HepG2 (cell line): ENCODE measurements at regions not wholly inside any gene's neighbourhood (a gene's known extent, or its start where the extent isn't known, plus 50 kb on each side); places are given as distances from the start of the nearest gene placed in this dataset.

Source experiments
- CREBL2 ChIP-seq: sonication (generic); formaldehyde crosslinking; IDR thresholded peaks from 2 replicates; pipeline ENCODE4 v1.8.1; 2023; ENCODE audit warnings: missing genetic modification reagents, mild to moderate bottlenecking, borderline replicate concordance
- DMAP1 ChIP-seq: IDR thresholded peaks from 2 replicates; pipeline ENCODE4 v1.6.1; 2016
- IRF1 ChIP-seq: sonication (generic); formaldehyde crosslinking; IDR thresholded peaks from 2 replicates; pipeline ENCODE4 v1.4.0; 2020; ENCODE audit warnings: low read depth, mild to moderate bottlenecking, missing genetic modification reagents
- ZNF281 ChIP-seq: sonication (generic); formaldehyde crosslinking; IDR thresholded peaks from 2 replicates; pipeline ENCODE4 v1.4.0; 2020; ENCODE audit warnings: missing genetic modification reagents, borderline replicate concordance
- ZNF687 ChIP-seq: sonication (generic); formaldehyde crosslinking; IDR thresholded peaks from 2 replicates; pipeline ENCODE4 v1.5.1; 2020; ENCODE audit warnings: mild to moderate bottlenecking, missing genetic modification reagents, moderate library complexity
- TF ChIP-seq, protein P1 (sequence below): sonication (generic); formaldehyde crosslinking; IDR thresholded peaks from 2 replicates; pipeline ENCODE4 v1.9.0; 2021; ENCODE audit warnings: missing genetic modification reagents, borderline replicate concordance
- TF ChIP-seq, protein P2 (sequence below): IDR thresholded peaks from 2 replicates; pipeline ENCODE4 v1.6.1; 2016; ENCODE audit warnings: low read depth
- TF ChIP-seq, protein P3 (sequence below): sonication (generic); formaldehyde crosslinking; IDR thresholded peaks from 2 replicates; pipeline ENCODE4; 2020; ENCODE audit warnings: missing genetic modification reagents, mild to moderate bottlenecking, borderline replicate concordance
- TF ChIP-seq, protein P4 (sequence below): sonication (generic); formaldehyde crosslinking; IDR thresholded peaks from 2 replicates; pipeline ENCODE4 v1.5.0; 2020; ENCODE audit warnings: mild to moderate bottlenecking, missing genetic modification reagents, moderate library complexity

DNA sequence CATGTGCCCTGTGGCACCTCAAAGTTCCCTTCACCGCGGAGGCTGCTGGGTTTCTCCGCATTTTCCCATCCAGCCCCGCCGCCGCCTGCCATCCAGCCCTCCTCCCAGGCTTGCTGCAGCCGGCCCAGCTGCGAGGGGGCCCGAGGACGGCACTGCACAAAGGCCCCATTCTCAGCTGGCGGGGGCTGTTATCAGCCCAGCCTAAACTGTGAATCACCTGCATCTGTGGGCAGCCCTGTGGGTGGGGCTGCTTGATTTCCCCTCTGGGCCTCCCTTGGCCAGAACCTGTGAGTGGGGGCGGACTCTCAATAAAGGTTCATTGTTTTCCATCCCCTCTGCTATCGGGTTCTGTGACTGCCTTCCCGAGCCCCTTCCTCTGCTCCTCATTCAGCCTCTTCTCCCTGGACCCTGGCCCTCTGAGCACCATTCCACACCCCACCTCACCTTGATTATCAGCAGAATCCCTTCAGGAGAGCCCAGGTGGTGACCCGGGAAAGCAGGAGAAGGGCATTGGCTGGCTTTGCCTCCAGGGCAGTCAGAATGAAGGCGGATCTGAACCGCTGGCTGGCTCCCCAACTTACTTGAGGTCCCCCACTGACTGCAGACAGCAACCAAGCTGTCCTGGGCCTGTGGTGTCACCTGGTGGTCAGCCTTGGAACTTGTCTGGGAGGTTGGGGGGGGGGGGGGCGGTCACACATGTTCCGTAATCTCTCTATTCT lies 204.5 kb downstream of the ZFP36L2 start (continued):
- TF ChIP-seq IRF1 (CRISPR knock-in tag) (no peak), ZNF281 (CRISPR knock-in tag) (peak; percentile 55; the same call in 1 of the 2 replicates), CREBL2 (CRISPR knock-in tag) (no peak), DMAP1 (no peak), ZNF687 (CRISPR knock-in tag) (peak; percentile 64)
- TF ChIP-seq, protein P1, sequence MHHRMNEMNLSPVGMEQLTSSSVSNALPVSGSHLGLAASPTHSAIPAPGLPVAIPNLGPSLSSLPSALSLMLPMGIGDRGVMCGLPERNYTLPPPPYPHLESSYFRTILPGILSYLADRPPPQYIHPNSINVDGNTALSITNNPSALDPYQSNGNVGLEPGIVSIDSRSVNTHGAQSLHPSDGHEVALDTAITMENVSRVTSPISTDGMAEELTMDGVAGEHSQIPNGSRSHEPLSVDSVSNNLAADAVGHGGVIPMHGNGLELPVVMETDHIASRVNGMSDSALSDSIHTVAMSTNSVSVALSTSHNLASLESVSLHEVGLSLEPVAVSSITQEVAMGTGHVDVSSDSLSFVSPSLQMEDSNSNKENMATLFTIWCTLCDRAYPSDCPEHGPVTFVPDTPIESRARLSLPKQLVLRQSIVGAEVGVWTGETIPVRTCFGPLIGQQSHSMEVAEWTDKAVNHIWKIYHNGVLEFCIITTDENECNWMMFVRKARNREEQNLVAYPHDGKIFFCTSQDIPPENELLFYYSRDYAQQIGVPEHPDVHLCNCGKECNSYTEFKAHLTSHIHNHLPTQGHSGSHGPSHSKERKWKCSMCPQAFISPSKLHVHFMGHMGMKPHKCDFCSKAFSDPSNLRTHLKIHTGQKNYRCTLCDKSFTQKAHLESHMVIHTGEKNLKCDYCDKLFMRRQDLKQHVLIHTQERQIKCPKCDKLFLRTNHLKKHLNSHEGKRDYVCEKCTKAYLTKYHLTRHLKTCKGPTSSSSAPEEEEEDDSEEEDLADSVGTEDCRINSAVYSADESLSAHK (CRISPR knock-in tag), result no peak
- TF ChIP-seq, protein P2, sequence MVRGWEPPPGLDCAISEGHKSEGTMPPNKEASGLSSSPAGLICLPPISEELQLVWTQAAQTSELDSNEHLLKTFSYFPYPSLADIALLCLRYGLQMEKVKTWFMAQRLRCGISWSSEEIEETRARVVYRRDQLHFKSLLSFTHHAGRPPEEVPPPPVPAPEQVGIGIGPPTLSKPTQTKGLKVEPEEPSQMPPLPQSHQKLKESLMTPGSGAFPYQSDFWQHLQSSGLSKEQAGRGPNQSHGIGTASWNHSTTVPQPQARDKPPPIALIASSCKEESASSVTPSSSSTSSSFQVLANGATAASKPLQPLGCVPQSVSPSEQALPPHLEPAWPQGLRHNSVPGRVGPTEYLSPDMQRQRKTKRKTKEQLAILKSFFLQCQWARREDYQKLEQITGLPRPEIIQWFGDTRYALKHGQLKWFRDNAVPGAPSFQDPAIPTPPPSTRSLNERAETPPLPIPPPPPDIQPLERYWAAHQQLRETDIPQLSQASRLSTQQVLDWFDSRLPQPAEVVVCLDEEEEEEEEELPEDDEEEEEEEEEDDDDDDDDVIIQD (CRISPR knock-in tag), result no peak
- TF ChIP-seq, protein P3, sequence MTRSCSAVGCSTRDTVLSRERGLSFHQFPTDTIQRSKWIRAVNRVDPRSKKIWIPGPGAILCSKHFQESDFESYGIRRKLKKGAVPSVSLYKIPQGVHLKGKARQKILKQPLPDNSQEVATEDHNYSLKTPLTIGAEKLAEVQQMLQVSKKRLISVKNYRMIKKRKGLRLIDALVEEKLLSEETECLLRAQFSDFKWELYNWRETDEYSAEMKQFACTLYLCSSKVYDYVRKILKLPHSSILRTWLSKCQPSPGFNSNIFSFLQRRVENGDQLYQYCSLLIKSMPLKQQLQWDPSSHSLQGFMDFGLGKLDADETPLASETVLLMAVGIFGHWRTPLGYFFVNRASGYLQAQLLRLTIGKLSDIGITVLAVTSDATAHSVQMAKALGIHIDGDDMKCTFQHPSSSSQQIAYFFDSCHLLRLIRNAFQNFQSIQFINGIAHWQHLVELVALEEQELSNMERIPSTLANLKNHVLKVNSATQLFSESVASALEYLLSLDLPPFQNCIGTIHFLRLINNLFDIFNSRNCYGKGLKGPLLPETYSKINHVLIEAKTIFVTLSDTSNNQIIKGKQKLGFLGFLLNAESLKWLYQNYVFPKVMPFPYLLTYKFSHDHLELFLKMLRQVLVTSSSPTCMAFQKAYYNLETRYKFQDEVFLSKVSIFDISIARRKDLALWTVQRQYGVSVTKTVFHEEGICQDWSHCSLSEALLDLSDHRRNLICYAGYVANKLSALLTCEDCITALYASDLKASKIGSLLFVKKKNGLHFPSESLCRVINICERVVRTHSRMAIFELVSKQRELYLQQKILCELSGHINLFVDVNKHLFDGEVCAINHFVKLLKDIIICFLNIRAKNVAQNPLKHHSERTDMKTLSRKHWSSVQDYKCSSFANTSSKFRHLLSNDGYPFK, result 0 out of 2 replicates have a peak, but pooled peaks have one; percentile 20
- TF ChIP-seq, protein P4, sequence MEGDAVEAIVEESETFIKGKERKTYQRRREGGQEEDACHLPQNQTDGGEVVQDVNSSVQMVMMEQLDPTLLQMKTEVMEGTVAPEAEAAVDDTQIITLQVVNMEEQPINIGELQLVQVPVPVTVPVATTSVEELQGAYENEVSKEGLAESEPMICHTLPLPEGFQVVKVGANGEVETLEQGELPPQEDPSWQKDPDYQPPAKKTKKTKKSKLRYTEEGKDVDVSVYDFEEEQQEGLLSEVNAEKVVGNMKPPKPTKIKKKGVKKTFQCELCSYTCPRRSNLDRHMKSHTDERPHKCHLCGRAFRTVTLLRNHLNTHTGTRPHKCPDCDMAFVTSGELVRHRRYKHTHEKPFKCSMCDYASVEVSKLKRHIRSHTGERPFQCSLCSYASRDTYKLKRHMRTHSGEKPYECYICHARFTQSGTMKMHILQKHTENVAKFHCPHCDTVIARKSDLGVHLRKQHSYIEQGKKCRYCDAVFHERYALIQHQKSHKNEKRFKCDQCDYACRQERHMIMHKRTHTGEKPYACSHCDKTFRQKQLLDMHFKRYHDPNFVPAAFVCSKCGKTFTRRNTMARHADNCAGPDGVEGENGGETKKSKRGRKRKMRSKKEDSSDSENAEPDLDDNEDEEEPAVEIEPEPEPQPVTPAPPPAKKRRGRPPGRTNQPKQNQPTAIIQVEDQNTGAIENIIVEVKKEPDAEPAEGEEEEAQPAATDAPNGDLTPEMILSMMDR (CRISPR knock-in tag), result peak; percentile 80
